ENCODE measurements at regions not wholly inside any gene's neighbourhood (a gene's known extent, or its start where the extent isn't known, plus 50 kb on each side); places are given as distances from the start of the nearest gene placed in this dataset.

- DNase-seq (ENCODE audit: low spot score), result peak; percentile 59
These were observed 88.3 kb upstream of the ARHGAP29 start for GRCh38 chr1:94325377-94326302.

GRCh38 chr1:94324178-94324544 lies 86.8 kb upstream of the ARHGAP29 start:
- DNase-seq (ENCODE audit: low spot score), result no peak

- no peak for DNase-seq (ENCODE audit: low spot score)
These were observed 86.2 kb upstream of the ARHGAP29 start for GRCh38 chr1:94323311-94324177.

GRCh38 chr1:94322696-94323095 lies 85.3 kb upstream of the ARHGAP29 start:
- no peak for DNase-seq (ENCODE audit: low spot score)

GRCh38 chr1:94321662-94322061 lies 84.3 kb upstream of the ARHGAP29 start:
- no peak for DNase-seq (ENCODE audit: low spot score)

- DNase-seq (ENCODE audit: low spot score), result no peak
These were observed 82.1 kb upstream of the ARHGAP29 start for GRCh38 chr1:94319319-94320102.

- DNase-seq (ENCODE audit: low spot score), result no peak
These were observed 81.2 kb upstream of the ARHGAP29 start for GRCh38 chr1:94318505-94319030.

- DNase-seq (ENCODE audit: low spot score), result no peak
These were observed 80.4 kb upstream of the ARHGAP29 start for GRCh38 chr1:94317790-94318188.

- no peak for DNase-seq (ENCODE audit: low spot score)
These were observed 79.7 kb upstream of the ARHGAP29 start for GRCh38 chr1:94316836-94317789.

GRCh38 chr1:94316183-94316582 lies 78.8 kb upstream of the ARHGAP29 start:
- no peak for DNase-seq (ENCODE audit: low spot score)

GRCh38 chr1:94315552-94316116 lies 78.2 kb upstream of the ARHGAP29 start:
- DNase-seq (ENCODE audit: low spot score), result no peak

GRCh38 chr1:94314222-94314858 lies 77.0 kb upstream of the ARHGAP29 start:
- no peak for DNase-seq (ENCODE audit: low spot score)

GRCh38 chr1:94310570-94311270 lies 73.3 kb upstream of the ARHGAP29 start:
- peak; percentile 79 for DNase-seq (ENCODE audit: low spot score)

- DNase-seq (ENCODE audit: low spot score), result no peak
These were observed 72.6 kb upstream of the ARHGAP29 start for GRCh38 chr1:94309829-94310569.

GRCh38 chr1:94309216-94309615 lies 71.8 kb upstream of the ARHGAP29 start:
- no peak for DNase-seq (ENCODE audit: low spot score)

GRCh38 chr1:94306521-94306920 lies 69.1 kb upstream of the ARHGAP29 start:
- no peak for DNase-seq (ENCODE audit: low spot score)

GRCh38 chr1:94305704-94306103 lies 68.3 kb upstream of the ARHGAP29 start:
- no peak for DNase-seq (ENCODE audit: low spot score)

GRCh38 chr1:94304553-94304952 lies 67.2 kb upstream of the ARHGAP29 start:
- DNase-seq (ENCODE audit: low spot score), result no peak

- no peak for DNase-seq (ENCODE audit: low spot score)
These were observed 65.6 kb upstream of the ARHGAP29 start for GRCh38 chr1:94303005-94303404.

All from cerebellar cortex (tissue), 1 donor.